NOMO-1 treated with dmso at 0.1 percent for 144 hours (cell line): ENCODE measurements at regions not wholly inside any gene's neighbourhood (a gene's known extent, or its start where the extent isn't known, plus 50 kb on each side); places are given as distances from the start of the nearest gene placed in this dataset.

Experiments
- DNase-seq: peaks from one replicate; lab custom pipeline; 2025; ENCODE audit not compliant: unreplicated experiment; lab: John Stamatoyannopoulos, UW

DNA sequence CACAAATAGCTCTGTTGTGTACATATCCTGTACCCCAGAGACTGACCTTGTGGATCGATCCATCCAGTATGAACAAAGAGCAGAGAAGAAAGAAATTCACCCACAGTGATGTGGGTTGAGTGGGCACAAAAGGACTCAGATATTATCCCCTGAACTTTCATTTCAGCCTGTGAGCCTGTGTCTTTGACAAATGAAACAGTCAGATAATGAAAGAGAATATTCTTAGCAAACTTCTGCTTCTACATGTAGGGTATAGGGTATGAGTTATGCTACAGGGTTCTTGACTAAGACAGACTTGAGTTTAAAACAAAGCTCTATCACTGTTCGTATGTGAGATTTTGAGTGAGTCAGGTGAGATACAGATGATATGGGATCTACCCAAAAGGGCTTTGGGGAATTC, 359.7 kb downstream of the MAFB start:
- no peak for DNase-seq

DNA sequence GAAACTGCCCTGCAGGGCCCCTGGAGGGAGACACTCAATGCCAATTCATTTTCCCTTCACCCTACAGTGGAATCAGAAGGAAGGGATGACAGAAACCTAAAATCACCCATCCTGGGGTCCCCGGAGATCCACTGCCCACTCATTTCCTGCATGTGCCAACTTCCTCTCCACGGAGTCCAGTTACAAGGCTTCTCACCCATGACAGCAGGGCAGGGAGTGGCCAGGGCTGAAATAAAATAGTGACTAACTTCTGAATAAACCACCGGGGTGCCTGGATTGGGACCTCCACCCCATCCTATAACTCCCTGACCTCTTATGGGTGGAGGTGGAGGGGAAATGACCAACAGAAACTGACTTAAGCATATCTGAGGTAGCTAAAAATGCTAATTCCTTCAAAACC, 362.3 kb downstream of the MAFB start:
- DNase-seq = no peak

DNA sequence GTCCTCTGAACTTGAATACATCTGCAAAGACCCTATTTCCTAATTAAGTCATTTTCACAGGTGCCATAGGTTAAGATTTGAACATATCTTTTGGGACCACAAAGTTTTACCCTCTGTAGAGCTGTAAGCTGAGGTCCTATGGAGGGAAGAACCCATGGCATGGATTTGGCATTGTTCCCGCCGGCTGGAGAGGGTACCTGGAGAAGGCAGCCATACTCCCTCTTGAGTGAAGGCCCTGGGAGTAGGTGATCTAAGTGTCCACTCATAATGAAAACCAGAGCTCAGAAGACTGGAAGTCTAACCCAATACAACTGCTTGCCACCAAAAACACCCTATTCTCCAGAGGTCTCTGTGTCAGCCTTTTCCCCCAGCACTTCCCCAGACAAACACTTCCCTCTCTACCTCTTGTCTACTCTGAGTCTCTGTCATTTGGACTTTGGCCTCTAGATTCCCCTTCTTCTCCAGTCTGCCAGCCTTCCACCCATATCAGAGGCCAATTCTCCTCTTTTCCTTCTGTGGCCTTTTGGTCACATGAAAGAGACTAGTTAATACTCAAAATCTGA, 363.9 kb downstream of the MAFB start:
- peak; percentile 18 for DNase-seq

DNA sequence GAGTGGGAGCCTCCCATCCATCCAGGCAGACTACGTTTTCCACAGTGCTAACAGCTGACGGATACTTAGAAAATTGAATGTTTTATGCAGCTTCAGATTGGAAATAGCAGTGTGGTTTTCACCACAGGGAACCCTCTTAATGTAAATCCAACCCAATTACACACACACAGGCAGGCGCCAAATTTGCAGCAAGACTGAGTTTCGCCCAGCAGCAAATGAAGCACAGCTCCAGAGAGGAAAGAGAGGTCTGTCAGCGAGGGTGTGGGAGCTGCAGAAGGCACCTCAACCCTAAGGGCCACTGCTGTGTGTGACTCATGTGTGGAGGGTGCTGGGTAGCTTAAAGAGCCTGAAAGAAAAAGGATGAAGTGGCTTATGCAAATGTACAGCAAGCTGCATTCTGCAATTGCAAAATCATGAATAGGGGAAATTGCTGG, 365.7 kb downstream of the MAFB start:
- DNase-seq = peak; percentile 73

DNA sequence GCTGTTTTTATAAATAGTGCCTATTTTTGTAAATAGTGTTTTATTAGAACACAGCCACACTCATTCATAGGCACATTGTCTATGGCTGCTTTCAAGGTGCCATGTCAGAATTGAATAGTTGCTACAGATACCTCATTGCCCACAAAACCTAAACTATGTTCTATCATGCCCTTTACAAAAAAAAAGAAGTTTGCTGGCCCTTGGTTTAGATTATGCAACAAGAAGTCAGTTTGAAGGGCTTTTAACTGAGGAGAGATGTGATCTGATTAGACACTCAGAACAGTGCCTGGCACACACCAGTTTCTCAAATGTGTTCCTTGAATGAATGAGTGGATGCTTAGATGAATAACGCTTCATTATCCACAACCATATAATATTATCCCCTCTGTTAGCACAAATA, 366.1 kb downstream of the MAFB start:
- peak; percentile 21 for DNase-seq

DNA sequence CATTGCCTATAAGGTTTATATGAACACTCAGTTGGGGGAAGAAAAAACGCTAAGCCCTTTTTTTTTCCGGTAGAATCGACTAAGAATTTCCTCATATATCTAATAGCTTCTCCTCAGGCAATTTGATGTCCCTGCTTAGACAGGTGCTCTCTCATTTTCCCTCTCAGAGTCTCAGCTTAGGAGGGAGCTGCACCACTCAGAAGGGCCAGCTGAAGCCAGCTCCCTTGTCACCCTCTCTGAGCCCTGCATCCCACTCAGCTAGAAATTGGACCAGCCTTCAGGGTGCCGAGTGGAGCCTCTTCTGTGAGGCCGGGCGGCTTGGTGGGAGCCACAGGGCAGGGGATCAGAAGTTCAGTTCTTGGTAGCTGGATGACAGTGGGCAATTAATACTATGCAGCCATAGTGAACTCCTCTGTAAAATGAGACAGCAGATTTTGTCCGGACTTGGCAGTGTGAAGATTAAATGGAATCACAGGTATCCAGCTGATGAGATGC, 368.5 kb downstream of the MAFB start:
- no peak for DNase-seq

DNA sequence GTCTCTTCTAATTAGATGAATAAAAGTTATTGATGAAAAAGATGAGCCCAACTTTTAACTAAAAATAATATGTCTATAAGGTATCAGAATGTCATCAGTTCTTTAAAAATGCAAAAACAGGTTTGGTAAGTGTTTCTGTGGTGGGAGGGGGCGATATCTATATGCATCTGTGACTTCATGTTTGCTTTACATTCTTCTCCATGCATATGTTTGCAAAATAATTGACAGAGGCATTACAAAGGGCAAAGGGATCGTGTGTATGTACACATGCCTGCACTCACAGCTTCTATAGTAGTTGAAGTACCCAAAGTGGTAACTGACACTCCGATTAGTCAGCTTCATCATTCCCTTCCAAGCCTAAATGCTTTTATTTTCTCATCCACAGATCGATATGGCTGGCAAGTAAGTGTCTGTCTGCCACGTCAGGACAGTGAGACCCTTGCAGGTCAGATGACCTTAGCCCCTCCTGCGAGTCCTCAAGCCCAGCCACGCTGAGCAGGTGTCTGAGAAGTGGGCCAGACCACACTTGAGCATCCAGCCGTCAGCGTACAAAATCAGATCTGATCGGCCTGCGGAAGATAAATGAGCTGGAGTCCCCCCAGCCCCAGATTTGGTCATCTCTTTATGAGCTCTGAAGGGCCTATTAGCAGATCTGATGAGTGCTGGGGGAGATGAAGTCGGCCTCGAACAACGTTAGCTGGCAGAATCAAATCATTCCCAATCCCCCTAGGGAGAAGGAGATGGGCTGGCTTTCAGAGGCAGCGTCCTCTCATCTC, 369.1 kb downstream of the MAFB start:
- no peak for DNase-seq

DNA sequence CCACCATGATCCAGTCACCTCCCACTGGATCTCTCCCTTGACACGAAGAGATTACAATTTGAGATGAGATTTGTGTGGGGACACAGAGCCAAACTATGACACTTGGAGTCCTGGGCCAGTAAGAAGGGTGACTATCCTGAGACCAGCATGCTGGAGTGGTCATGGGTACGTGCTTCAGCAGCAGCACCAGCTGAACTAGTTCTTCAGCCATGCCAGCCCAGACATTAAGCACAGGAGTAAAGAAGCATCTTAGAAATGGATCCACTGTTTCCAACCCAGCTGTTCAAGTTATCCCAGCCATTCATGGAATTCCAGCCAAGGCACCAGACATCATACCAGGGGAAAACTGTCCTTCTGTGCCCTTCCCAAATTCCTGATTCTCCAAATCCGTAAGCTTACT, 370.0 kb downstream of the MAFB start:
- no peak for DNase-seq

DNA sequence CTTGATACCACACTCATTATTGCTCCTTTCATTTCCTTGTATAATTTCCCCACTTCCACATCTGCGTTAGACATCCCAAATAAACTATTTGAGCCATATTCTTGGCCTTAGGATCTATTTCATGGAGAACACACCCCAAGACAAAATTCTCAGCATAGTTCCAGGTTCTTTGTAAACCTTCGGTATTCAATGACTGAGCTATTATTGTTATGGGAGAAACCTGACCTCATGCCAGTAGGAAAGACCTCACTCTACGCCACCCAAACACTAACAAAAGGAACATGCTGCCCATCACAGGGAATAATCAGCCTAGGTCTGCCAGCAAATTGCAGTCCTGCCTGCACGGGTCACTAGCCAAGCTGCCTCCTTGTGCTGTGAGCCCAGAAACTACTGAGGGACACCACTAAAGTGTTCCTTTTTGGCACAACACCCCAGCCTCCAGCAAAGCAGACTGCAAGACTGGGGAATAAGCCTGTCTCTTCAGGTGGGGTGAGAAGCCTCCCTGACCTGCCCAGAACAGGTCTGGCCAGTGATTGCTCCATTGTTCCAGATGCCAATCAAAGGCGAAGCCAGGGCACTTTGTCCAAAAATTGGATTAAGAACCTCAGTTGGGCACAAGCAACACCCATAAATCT, 371.8 kb downstream of the MAFB start:
- no peak for DNase-seq

DNA sequence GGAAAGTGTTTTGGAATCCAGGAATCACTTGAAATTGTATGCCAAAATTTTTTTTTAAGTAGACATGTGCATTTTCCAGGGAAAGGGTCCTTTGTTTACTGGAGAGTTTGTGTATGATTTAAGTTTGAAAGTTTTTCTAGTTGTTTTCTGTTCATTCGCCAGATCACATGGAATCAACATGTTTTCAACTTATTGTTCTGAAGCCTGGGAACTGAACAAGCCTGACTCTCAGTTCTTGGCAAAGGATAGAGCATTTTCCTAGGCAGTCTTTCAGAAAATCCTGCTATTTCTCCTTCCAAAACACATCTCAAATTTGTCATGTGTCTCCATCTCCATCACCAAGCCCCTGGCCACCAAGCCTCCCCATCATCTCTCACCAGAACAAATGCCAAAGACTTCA, 374.8 kb downstream of the MAFB start:
- no peak for DNase-seq

DNA sequence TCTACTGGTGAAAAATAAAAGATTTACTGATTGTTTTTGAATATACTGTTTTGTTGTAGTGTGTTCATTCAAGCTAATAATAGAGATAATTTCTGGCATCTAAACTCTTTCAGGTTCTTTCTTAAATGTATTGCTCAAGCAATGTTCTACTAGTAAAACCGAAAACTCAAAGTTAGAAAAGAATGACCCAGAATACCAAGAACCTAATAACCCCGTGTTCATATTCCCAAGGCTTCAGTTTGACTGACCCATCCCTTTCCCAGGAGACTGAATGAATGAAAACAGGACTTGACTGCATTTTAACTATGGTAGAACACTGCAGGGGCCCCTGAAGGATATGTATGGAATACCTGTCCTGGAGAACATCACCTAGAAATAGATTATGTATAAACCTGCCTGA, 375.3 kb downstream of the MAFB start:
- DNase-seq = no peak

DNA sequence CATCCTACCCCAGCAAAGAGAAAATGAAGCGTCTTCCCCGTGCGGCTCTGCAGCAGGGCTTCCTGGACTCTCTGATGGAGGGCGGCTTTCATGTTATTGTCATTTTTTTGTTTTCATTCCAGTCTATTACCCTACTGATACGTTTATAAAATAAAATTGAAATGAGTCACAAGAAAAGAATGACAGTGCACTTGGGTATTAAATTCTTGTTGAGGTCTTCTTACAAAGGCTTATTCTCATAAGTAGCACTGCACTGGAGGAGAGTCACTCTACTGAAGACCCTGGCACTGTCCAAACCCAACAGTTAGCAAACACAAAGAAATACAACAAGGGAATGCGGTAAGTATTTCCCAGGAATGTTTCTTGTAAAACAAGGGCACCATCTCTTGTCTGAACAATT, 379.3 kb downstream of the MAFB start:
- DNase-seq = no peak

DNA sequence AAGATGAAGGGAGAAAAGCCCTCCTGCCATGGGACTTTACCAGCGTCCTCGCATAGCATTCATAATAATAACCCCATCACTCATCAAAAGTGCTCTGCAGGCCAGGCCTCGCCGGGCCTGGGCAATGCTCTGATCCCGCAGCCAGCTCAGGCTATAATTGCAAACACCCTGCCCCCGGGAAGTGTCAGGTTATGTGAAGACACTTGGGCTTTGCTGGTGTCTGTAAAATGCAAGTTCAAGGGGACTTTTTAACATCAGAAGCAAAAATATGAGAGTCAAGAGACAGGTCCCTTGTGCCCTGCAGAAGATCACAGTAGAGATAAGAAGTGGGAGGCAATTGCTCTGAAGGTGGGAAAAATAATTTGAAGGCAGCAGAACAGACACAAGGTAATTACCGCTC, 381.0 kb downstream of the MAFB start:
- DNase-seq = no peak

DNA sequence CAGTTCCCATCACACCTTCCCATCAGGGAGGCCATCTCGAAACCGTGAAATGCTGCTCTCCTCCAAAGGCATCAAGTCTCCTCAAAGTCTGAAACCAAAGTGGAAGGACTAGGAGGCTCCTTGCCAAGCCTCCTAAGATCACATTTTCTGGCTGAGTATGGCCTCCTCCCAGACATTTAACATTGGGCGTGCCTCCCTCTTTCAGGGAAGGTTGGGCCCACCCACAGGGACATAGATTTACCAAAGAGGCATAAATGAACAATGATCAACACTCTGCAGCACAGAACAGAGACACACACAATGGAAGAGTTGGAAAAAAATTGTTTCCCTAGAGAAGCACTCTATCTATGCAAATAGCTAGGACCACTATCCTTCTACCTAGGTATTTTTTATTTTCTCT, 381.8 kb downstream of the MAFB start:
- no peak for DNase-seq

DNA sequence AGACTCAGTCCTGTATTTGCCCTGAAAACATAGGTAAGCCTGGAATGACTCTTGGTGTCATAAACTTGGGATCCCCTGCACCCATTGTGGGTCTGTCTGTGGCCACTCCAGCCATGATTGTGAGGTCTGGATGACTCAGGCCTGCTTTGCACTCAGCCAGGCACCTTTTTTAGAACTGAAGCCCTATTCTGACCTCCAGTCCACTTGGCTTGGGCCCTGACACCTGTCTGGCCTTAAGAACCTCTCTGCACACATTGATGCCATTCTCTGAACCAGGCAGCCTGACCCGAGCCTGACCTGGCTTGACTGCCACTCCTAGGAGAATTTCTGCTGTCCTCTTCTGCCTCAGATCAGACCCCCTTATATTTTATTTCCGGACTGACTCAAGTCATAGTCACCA, 383.7 kb downstream of the MAFB start:
- DNase-seq = no peak

DNA sequence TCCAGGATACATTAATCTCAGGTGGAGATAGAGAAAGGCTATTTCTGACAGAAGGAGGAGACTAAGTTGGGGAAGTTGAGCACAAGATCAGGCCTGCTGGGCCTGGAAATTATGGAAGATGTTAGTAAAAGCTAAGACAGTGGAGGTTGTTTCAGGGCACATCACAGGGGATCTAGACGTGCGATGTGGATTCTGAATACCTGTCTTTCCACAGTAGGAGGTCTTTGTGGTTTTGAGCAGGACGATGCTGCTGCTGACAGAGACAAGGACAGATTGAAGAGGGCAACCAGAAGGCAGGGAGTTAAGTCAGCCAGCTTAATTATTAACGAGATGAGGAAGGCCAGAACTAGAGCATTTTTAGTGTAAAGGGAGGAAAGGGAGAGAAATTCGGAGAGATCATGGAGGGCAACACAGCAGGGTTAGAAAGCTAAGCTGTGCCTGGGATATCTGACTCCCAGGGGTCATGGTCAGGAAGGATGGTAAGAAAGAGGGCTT, 384.9 kb downstream of the MAFB start:
- no peak for DNase-seq

DNA sequence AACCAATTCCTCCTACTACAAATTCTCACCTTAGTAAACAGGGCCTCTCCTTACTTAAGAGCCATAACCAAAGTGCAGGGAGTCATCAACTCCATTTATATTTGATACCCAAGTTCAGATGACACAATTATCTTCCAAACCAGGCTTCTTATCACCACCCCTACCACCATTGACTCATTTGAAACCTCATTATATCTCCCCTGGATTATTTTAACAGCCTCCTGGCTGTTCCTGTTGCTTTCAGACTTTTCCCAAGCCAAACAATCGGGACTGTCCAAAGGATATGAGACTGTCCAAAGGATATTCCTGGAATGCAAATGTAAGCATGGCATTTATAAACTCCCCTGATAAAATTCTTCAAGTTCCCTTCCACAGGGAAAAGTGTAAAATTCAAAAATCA, 394.3 kb downstream of the MAFB start:
- no peak for DNase-seq

DNA sequence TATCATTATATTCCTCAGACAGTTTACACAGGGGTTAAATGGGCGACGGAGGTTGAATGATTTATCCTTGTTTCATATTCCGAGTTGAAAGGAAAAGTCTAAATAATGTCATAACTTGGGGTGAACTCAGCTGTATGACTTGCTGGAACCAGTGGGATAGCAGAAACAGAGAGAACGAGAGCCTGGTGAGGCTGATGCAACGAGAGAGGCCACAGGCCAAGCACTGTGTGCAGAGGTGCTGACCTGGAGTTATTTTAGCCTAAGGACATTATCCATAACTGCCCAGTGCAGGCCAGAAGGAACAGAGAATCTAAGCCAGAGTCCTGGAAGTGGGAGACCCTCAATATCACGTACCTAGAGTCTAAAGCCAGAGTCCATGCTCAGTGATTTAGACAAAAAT, 394.9 kb downstream of the MAFB start:
- DNase-seq = no peak

DNA sequence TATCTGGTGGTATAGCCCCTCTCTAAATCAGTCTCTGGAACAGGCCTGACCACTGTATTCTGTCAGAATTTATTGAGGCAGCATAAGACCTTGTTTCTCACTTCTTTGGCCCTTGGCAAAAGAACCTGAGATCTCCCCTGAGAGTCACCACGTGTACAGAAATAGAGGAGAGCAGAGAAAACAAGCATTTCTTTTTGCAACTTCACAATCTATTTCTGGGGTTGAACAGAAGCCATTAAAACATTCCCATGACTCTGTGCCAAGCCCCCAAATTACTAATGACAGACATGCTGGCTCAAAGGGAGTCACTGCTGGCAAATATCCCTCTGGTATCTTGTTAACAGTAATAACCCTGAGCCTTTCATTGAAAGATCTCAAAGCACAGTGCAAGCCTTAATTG, 395.3 kb downstream of the MAFB start:
- no peak for DNase-seq

DNA sequence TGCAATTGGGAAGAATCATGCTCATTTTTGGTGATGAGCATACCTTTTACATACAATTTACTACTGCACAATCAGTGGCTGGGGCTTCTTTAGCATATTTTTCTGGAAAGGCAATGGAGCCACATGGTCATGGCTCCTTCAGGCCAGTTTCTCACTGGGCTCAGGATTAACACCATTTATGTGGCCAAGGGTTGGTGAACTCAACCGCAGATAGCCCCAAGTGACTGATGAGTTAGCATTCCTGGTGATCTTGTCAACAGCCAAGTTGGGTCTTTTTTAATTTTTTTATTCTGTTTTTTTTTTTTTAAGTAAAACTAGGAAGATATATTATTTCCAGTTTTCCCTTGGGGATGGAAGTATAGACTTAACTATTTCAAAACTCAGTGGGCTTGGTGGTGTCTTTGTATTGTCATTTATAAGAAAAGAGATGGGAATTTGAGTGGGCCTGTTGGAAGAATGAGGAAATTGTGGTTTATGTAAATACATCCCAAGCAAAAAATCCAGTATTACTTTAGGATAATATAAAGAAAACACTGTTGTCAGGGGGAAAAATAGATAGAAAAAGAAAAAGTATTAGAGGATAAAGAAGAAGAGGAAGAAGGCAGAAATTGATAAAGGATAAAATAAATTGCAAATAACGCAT, 397.4 kb downstream of the MAFB start:
- DNase-seq = no peak

DNA sequence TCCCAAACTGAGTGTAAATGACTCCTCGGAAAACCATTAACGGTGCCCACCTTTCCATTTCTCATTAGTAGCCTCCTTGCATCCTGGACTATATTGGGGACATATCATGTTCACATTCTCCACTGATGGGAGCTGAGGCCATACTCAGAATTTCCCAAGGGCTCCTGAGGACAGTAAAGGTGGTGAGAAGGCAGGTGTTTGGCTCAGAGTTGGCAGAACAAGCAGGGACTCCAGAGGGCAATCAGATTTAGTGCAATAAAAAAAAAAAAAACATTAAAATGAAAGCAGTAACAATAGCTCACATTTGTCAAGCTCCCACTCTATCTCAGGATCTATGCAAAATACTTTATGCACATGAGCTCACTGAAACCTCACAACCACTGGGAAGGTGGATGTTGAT, 401.4 kb downstream of the MAFB start:
- DNase-seq = no peak
